ENCODE measurements at regions not wholly inside any gene's neighbourhood (a gene's known extent, or its start where the extent isn't known, plus 50 kb on each side); places are given as distances from the start of the nearest gene placed in this dataset.
"Not testable (repeated sequence)": the region's sequence is repeated elsewhere in the genome, so short reads cannot be mapped to it uniquely, and the experiment has no call there.

GRCh38 chr6:163696311-163696710 is 281.8 kb downstream of the QKI start:
- DNase-seq (ENCODE audit: low read depth): not testable (repeated sequence)

- no peak for DNase-seq (ENCODE audit: low read depth)
Observed at GRCh38 chr6:163695414-163695864, 280.9 kb downstream of the QKI start.

- no peak for DNase-seq (ENCODE audit: low read depth)
Observed at GRCh38 chr6:163694988-163695398, 280.5 kb downstream of the QKI start.

DNA sequence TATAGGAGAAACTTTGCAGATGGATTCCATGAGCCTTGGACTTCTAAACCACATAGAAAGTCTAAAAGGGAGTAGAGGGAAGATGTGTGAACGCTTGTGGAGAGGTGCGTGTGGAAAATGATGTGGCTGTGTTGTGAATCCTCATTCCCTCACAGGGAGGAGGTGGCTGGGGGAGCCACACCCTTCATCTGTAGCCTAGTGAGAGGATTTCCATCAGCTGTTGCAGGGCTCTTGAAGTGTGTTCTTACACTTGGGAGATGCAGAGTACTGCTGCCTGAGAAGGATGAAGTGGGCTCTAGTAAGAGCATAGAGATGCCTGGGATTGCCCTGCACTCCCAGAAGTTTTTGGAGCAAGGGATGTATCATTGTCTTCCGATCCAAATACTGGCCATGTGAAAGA is 279.6 kb downstream of the QKI start:
- no peak for DNase-seq (ENCODE audit: low read depth)

DNA sequence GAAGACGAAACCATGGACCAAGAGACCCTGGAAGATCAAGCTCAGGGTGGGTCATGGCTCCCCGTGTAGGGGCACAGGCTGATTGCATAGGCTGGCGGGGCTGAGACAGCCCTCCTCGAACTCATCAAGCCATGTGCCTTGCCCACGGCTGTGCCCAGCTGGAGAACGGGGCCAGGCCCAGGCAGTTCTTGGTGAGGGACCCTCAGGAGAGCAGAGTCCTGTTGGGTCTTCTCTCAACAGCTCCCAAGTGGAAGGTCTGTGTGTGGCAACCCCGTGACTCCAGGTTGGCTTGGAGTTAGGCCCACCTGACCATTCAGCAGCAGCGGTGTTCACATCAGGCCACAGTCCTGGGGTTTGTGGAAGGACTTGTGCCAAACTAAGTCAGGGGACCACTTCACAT is 276.5 kb downstream of the QKI start:
- no peak for DNase-seq (ENCODE audit: low read depth)

- no peak for DNase-seq (ENCODE audit: low read depth)
Observed at GRCh38 chr6:163688739-163689362, 274.3 kb downstream of the QKI start.

- DNase-seq (ENCODE audit: low read depth): no peak
Observed at GRCh38 chr6:163687075-163687474, 272.6 kb downstream of the QKI start.

GRCh38 chr6:163686301-163686700 is 271.8 kb downstream of the QKI start:
- no peak for DNase-seq (ENCODE audit: low read depth)

- no peak for DNase-seq (ENCODE audit: low read depth)
Observed at GRCh38 chr6:163683105-163683622, 268.6 kb downstream of the QKI start.

- no peak for DNase-seq (ENCODE audit: low read depth)
Observed at GRCh38 chr6:163679753-163680152, 265.2 kb downstream of the QKI start.

- no peak for DNase-seq (ENCODE audit: low read depth)
Observed at GRCh38 chr6:163679012-163679660, 264.6 kb downstream of the QKI start.

DNA sequence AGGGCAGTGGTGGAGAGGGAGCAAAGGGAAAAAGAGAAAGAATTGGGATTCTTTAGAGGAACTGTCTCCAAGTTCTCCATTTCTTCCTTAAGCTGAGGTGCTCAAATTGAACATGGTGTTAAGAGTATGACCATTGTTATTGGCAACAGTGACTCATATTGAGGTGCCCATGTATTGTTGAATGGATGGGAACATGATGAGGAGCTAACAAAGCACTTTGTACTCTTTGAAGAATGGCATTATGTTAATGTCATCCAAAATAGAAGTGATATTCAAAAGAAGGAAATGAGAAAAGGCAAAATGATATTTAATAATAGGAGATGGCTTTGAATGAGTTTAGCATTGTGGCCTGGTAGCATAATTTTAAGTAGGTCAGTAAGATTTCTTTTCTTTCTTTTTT is 261.1 kb downstream of the QKI start:
- DNase-seq (ENCODE audit: low read depth): no peak

DNA sequence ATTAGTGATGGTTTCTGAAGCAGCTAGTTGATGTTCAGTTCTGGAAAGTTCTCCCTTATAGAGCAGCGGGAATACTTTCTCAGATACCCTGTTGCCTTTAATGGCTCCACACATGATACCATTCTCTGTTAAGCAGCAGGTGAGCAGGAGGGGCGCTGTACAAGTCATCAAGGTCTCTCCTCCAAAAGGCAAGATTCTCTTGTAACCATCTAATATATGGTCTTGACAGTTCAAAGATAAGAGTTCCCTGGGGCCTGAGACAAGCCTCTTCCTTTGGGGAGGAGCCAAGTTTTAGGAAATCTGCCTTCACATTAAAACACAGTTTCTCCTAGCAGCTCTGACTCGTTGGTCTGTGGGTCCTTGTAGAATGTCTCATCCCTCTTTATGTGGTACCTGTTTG is 258.2 kb downstream of the QKI start:
- no peak for DNase-seq (ENCODE audit: low read depth)

DNA sequence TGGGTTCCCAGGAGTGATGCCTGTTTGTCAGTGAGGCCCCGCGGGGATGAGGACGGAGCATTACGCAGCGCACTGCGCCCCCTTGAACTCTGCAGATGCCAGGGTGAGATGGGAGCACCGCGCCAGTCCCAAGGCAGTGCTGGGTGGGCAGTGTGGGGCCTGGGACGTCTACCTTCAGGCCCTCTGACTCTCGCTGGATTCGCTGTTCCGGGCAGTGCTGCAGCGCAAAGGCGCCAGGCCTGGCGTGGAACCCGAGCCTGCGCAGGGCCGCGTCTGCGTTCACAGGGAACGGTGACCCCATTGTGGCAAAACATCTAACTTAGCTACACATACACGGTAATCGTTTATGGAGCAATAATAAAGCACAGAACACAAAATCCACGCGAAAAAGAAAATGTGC is 257.3 kb downstream of the QKI start:
- DNase-seq (ENCODE audit: low read depth): no peak

DNA sequence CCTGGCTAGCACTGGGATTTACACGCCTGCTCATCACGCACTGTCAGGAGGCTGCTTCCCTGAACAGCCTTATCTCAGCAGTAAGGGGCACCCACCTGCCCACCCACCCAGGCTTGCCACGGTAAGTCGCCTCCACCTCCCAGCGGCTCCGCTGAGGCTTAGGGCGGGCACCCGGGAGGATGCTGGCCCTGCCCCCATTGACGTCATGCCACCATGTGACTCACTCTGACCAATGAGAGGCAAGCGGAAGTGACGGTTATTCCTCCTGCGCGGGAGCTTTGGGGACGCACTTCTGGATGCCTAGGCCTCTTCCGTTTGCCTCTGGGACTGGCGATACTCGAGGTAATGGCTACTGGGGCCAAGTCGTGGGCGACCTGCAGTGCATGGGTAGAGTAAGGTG is 256.8 kb downstream of the QKI start:
- DNase-seq (ENCODE audit: low read depth): no peak

GRCh38 chr6:163670336-163670735 is 255.8 kb downstream of the QKI start:
- DNase-seq (ENCODE audit: low read depth): no peak

DNA sequence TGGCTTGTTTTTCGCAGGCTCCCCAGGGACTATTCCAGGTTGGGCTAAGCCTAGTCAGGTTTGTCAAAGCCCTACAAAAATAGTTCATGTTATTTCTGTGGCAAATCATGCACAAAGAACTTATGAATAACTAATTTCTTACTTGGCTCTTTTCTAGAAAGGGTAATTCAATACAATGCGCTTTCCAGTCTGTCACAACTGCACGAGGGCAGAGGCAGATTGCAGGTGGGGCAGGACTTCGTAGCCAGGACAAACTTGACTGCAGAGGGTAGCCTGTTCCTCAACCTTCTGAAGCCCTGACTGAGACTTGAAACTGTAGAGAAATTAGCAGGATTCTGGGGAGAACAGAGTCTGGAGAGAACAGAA is 253.5 kb downstream of the QKI start:
- no peak for DNase-seq (ENCODE audit: low read depth)

GRCh38 chr6:163667372-163668060 is 253.0 kb downstream of the QKI start:
- peak; percentile 70 for DNase-seq (ENCODE audit: low read depth)

DNA sequence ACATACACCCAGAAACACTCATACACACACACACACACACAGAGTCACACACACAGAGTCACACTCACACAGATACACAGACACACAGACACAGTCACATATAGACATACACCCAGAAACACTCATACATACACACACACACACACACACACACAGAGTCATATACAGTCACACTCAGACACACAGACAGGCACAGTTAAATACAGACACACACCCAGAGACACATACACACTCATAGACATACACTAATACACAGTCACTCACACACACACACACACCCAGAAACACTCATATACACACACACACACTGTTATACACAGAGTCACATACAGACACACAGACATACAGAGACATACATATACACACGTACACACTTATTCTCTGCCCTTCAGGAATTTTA is 250.9 kb downstream of the QKI start:
- no peak for DNase-seq (ENCODE audit: low read depth)

DNA sequence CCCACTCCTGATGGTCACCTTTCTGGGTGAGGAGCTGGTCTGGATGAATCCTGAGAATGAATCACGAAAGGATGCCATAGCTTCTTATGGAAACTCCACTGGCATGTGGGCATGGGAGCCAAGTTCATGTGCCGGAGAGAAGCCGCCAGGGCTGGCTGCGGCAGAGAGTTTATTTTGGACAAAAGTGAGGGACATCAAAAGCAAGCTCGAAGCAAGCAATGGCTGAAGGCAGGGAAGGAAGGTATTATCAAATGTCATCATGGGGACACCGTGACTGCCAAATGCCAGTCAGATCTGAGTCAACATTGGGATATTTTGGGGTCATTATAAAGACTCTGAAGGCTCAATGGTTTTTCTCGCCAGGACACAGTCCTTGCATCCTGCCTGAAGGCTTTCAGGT is 249.1 kb downstream of the QKI start:
- DNase-seq (ENCODE audit: low read depth): no peak

- no peak for DNase-seq (ENCODE audit: low read depth)
Observed at GRCh38 chr6:163662604-163663225, 248.2 kb downstream of the QKI start.

GRCh38 chr6:163661272-163661671 is 246.8 kb downstream of the QKI start:
- DNase-seq (ENCODE audit: low read depth): no peak

- DNase-seq (ENCODE audit: low read depth): no peak
Observed at GRCh38 chr6:163659803-163660202, 245.3 kb downstream of the QKI start.
